ENCODE measurements at regions not wholly inside any gene's neighbourhood (a gene's known extent, or its start where the extent isn't known, plus 50 kb on each side); places are given as distances from the start of the nearest gene placed in this dataset.

DNA sequence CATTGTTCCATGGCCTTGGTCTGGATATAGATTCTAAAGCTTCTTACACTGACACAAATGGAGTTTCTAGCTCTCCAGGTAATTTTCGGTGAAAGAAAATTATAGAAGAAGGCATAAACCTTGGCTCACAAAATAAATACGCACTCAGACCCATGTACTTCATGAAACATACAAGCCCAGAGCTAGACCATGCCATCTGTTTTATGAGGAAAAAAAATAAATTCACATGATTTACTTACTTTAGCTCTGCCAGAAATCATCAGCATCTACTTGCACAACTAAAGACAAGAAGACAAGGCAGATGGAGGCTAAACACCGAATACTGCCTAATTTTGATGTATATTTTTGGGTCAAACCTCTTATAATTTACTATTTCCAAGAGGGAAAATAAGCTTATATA lies 197.4 kb upstream of the KLF14 start:
- no peak for DNase-seq

DNA sequence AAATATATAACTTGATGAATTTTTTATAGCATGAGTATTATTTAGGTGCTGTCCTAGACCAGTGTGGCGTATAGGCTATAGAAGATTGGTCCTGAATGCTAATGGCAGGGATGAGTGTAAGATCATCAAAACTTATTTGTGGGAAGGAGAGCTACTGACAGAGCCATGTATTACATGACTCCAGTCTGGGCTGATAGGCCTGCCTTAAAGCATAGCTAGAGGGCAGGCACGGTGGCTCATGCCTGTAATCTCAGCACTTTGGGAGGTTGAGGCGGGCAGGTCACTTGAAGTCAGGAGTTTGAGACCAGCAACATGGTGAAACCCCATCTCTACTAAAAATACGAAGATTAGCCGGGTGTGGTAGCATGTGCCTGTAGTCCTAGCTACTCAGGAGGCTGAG lies 198.1 kb upstream of the KLF14 start:
- DNase-seq, result no peak

DNA sequence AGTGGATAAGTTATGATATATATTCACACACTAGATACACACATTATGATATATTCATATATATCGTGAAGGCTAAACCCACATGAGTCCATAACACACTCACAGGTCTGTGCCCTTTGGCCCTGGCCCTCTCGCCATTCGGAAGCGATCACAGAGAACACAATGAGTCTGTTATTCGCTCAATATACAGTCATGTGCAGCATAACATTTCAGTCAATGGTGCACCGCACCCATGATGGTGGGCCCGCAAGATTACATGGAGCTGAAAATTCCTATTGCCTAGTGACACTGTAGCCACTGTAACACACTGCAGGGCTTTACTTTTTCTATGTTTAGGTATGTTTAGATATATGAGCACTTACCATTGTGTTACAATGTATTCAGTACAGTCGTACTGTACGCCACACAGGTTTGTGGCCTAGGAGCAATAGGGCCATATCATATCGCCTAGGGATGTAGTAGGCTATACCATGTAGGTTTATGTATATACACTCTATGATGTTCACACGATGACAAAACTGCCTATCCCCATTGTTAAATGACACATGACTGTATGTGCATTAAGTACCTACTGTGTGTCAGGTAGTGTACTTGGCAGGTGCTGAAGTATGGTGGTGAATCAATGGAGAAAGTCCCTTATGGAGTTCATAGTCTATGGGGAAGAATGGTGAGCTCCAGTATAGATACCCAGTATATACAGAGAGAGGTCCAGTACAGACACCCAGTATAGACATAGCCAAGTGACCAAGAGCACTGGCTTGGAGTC lies 198.8 kb upstream of the KLF14 start:
- no peak for DNase-seq

DNA sequence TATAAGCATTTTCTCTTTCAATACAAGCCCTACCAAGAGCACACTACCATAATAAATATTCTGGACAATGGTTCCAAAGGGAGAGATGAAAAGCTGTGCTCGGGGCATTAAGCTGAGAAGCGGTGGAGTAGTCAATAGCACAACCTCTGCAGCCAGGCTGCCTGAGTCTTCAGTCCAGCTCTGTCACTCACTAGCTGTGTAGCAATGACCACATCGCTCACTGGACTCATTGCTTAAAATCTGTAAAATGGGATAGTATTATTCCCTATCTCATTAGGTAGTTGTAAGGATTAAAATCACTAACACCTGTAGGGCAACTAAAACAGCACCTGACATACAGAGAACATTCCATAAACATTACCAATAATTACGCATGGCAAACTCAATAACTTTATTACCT lies 199.9 kb upstream of the KLF14 start:
- DNase-seq, result no peak

DNA sequence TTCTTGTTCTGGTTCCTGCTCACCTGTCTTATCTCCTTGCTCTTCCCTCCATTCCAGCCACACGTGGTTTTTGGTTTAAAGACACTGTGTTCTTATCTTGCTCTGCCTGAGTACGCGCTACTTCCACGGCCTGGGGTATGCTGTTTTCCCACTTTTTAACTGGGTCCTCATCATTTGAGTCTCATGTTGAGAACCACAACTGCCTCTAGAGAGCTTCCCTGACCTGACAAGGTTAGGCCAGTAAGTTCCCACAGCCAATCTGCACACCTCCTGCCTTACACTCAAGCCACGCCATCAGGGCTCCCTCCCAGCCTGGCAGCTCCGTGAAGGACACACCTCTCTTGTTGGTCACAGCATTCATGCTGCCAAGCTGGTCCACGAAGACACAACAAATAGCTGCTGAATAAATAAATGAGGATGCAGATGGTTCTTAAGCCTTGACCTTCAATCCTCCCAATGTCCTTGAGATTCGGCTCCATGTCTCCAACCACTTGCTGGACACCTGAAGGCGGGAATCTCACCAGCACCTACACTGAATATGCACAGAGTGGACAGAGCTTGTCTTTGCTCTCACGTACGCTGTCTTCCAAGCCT lies 201.7 kb upstream of the KLF14 start:
- no peak for DNase-seq

DNA sequence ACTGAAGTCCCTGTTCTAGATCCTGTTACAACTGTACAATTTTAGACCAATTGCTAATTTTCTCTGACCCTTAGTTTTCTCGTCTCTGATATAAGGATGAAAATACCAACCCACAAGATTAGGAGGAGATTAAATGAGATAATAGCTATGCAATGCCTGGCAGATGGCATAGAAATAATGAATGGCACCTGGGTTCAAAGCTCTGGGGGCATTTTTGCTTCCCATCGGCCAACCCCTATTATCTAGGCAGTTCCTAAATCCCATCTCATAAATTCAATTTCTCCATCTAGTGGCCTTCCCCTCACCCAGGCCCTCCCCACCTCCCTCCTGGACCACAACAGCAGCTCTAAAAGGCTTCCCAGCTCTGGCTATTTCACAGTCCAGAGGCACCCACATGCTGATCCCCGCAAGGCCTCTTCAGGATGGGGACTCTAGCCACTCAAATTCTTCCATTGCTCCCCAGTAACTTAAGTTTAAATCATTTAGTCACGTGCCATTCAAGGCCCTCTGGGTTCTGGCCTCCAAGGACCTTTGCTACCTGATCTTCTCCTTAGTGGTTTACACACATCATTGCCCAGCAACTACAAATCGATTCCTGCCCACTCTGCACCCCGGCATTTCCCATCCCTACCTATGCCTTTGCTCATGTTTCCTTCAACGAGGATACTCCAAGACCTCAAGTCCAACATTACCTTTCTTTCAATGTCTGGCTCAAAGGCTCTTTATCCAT lies 202.4 kb upstream of the KLF14 start:
- DNase-seq, result no peak

DNA sequence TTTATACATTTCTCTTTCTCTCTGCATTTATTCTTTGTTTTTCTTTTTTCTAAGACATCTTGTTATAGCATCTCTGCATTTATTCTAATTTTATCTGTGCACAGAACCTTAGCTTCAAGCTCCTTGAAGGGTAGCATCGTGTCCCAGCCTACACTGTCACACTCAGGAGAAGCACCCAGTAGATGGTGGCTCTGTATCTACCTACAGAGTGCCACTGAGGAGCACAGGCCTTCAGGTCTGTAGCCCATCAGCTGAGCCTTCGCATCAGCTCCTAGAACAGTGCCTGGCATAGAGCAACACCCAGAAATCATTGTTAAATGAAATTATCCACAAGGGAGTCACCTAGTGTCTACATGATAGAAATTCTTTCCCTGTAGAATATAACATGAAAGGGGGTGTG lies 203.0 kb upstream of the KLF14 start:
- no peak for DNase-seq

DNA sequence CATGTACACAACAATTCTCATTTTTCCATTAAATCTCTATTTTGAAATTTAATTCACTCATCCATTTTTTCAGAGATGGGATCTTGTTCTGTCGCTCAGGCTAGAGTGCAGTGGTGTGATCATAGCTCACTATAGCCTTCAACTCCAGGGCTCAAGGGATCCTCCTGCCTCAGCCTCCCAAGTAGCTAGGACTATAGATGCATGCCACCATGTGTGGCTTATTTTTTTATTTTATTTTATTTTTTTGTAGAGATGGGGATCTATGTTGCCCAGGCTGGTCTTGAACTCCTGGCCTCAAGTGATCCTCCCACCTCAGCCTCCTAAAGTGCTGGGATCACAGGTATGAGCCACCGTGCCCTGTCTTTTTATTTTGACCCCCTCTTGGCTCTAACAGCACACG lies 203.8 kb upstream of the KLF14 start:
- DNase-seq, result no peak

DNA sequence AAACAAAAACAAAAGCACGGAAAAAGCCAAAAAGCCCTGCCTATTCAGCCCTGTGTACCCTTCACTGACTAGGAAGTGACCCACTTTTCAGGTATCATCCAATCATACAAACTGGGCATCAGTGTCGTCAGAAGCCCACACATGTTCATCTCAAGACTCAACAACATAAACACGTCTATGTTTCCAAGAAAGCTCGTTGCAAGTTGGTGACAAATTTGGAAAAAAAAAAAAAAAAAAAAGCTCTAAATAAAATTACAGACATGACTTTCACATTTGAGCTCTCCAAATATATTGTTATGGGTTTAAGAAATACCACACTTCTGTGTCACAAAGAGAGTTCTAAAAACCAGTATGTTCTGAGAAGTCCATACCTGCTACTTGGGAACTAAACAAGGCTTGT lies 204.7 kb upstream of the KLF14 start:
- DNase-seq, result no peak

DNA sequence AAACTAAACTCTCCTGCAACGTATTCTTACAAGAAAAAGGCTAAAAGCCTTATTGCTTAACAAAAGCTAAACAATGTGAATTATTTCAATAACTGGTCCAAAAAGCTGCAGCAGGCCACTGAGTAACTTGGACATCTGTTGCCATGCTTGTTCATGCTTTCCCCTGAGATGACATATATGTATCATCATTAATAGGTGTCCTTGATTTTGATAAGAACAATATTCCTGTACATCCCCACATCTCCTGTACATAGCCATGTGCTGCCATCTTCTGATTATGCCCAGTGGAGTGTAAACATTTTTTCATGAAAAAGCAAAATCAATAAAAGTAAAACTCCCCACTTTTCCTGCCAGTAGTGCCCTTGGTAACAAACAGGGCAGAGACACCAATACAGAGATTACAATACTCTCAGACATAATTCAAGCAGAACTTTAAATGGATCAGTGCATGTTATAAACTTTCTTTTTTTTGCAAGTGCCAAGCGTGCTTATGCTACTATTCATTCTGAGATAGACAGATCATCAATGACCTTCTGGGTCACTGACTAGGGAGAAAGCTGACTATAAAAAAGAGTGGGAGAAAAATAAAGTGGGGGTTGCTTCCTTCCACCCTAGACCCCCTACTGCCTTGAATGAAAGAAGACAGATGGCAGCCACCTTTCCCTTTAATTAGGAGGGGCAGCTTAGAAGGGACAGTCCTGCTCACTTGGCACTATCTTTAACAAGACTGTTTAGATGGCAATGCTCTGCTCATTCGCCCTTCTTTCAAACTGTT lies 205.5 kb upstream of the KLF14 start:
- peak; percentile 64 for DNase-seq

DNA sequence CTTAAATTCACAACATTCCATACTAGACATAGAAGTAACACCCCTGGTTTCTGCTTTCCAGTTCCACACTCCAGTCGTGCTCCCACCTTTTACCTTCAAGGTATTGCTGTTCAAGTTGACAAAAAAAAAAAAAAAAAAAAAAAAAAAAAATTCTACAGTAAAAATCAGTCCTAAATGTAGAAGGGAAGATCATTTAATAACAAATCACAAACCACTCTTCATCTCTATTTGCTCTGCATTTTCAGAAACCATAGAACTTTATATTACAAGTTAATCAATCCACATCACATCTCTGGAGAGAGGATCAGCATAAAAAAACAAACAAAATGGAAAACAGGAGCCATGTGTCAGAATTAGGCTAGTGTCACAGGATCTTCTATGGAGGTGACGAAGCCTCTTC lies 206.3 kb upstream of the KLF14 start:
- no peak for DNase-seq

DNA sequence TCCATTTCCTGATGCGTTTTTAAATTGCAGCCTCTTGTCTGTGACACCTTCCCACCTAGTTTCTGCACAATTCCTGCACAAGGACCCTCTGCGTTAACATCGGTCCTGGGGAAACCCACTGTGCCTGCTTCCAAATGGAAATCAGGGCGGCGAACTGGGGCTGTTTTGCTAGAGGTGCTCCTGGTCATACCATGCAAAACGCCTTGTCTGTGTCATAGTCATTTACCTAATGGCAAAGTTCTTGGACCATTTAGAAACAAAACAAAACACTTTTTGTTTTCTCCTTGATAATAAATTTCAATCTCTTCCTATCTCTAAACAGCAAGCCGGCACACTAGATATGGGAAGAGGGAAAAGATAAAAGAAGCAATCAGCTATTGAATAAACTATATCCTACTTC lies 206.9 kb upstream of the KLF14 start:
- DNase-seq, result no peak

DNA sequence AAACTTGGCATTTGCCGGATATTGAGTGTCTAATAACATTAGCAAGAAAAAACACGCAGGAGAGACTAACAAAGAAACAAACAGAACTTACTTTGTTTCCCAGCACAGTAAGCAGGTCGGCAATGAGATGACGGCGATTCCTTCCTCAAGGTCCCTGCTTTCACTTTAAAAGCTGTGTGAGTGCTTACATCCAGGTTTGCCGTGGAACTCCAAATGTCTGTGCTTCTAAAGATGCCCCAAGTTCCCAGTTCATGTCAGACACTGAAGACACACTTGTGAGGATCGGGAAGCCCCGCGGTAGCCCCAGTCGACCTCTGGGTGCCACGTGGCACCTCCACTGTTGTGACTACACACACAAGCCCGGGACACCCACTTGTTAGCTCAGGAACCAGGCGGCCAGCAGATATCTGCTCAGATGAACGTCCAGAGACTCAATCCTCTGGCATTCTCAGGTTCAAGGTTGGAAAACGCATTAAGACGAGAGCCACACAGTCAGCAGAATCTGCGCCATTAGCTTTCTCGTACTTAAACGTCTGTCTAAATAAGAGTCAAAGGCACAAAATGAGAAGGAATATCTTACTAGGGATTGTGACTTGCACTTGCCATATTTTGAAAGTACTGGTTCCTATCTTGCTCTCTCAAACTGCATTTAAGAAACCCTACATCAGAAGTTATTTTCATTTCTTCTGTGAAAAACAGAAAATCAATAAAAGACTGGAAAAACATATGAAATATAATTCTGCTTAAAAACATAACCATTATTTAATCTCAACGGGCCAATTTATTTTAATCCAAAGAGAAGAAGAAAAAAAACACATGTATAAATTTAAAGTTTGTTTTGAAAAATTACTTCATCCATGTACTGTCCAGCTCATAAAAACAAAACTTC lies 207.6 kb upstream of the KLF14 start:
- peak; percentile 65 for DNase-seq

DNA sequence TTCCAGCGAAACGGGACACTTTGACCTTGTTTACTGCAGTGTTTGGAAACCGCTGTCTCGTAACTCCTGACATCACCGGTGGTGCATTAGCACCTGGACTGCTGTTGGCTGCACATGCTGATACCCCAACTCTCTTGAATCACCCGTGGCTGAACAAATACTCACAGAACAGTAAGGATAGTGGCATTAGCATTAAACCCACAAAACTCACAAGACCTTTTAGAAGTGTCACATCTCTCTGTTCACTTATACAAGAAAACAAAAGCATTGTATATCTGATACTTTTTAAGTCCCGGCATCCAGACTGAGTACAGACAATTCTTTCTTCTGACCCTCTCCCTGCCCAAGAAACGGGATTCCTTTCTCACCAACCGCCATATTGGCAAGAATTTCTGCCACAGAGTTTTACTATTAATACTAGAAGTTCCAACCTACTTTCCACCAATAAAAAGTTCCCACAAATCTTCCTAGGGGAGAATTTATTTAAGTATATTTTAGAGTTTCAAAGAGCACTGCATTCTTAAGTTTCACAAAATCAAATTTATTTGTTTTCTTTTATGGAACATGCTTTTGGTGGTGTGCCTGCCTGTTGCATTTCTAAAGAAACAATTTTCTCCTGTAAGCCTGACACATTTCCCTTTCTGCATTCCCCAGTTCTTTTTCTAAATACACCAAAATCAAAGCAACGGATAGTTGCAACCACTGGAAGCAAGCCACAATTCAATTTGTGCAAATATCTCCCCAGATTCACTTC lies 208.4 kb upstream of the KLF14 start:
- no peak for DNase-seq

DNA sequence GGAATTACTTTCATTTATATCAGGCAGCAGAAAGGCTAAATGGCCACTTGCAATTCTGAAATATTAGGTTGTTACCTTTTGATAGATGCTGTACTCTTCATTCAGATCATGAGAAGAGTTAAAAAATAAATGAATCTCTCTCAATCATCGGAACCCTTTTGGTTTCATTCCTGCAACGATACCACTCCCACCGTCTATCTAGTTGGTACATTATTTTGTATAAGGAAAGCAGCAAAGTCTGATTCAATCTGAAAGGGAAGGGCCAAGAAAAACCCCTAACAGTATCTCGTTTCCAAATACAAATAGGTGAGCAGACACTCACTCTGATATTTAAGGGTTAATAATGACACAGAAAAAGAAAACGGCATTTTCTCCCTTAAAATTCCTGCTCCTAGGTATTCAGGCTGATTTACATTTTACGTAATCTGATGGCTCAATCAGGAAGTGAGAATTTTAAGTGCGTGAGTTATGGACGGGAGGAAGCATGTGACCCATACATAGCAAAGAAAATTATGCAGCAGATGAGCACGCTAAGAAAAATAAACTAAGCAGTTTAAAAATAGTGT lies 209.4 kb upstream of the KLF14 start:
- DNase-seq, result peak; percentile 82

DNA sequence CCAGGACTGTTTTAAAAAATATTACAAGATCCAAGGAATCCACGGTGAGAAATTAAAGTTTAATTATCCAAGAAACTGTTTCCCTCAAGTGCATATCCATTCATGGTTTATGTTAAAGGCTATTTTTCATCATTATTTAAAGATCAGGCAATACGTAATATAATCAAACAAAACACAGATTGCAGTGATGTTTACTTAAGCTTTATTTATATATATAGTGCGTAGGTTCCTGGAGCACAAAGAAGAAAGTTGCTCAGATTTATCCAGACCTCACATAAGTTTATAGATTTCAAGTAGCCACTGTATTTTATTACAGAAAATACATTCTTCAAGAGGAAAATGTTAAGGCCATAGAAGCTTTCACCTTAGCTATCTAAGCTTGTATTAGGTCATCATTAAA lies 210.0 kb upstream of the KLF14 start:
- no peak for DNase-seq

DNA sequence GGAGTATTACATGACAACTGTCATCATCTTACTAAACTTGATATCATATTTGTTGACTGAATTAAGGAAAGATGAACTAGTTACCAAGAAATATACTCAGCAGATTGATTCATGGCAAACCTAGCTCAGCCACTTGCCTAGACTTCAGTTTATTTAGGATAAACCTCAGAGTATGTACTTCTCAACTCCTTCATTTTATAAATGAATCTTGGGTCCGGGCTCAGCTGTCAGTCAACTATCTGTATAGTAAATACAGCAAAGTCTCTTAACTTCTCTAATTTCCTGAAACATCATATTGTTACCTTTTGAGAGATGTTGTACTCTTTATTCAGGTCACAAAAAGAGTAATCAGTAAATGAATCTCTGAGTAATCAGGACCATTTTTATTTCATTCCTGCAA lies 211.0 kb upstream of the KLF14 start:
- DNase-seq, result no peak

DNA sequence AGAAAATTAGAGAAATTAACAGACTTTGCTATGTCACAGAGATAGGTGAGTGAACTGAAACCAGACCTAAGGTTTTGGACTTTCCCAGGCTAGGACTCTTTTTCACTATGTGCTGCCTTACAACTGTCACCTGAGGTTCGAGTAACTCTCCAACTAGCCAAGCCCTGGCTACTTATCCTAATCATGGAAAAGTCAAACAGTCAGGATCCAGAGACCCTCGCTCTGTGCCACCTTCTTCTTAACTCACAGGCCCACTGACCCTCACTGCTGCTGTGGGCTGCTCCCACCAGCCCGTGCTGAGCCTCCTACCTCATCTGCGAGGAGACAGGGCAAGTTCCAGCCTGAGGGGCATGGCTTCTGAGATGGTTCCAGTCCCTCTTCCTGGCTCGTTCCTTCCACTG lies 211.4 kb upstream of the KLF14 start:
- DNase-seq, result no peak

DNA sequence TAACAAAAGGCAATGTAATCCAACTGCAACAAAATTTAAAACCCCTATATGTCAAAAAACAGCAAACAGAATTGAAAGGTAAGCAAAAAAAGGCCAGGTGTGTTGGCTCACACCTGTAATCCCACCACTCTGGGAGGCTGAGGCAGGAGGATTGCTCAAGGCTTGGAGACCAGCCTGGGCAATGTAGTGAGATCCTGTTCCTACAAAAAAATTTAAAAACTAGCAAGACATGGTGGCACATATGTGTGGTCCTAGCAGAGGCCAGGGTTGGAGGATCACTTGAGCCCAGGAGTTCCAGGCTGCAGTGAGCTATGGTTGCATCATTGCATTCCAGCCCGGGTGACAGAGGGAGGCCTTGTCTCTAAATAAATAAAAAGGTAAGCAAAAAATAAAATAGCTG lies 212.1 kb upstream of the KLF14 start:
- no peak for DNase-seq

DNA sequence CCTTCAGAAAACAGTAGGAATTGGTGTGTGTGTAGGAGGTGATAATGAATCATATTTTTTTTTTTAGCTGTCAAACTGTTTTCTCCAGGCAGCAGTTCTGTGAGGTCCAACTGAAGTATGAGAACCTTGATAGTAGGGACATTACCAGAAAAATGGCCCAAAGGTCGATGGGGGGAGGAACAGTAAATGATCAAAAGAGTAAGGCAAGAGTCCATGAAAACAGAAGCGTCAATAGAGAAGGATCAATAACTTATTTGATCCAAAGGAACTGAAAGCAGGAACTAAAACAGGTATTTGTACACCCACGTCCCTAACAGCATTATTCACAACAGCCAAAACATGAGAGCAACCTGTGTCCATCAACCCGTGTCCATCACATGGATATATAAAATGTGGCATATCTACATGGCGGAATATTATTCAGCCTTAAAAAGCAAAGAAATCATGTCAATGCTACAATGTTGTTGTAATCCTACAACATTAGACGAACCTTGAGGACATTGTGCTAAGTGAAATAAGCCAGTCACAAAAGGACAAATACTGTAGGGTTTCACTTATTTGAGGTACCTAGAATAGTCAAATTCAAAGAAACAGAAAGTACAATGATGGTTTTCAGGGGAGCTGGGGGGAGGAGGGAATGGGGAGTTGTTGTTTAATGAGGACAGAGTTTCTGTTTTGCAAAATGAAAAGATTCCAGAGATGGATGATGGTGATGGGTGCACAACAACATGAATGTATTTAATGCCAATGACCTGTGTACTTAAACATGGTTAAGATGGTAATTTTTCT lies 214.0 kb upstream of the KLF14 start:
- DNase-seq, result no peak

DNA sequence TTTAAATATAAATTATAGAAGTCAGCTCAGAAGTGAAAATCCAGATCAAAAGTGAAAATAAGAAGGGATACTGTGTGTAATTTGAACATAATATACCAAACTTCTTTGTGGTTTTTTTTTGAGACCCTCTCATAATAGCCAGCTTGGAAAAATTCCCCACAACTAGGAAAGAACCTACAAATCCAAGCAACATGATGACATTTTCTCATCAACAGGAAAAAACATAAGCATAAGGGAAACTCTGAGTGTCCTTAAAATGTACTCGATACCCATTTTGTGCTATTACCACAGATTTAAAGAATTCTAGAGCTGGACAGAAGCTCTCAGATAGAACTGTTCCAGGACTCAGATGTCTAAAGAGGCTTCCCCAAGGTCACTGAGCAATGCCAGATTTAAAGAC lies 214.8 kb upstream of the KLF14 start:
- DNase-seq, result no peak
